BE2C (cell line): ENCODE measurements at regions not wholly inside any gene's neighbourhood (a gene's known extent, or its start where the extent isn't known, plus 50 kb on each side); places are given as distances from the start of the nearest gene placed in this dataset.

ENCODE experiments used
- DNase-seq: peaks from one replicate; pipeline ENCODE4 v3.0.0-alpha.2; 2020
- H3K27me3 ChIP-seq: fragments of 250-450 bp; sonication (Bioruptor Pico); 2 replicates; pipeline ENCODE4 v1.5.1; 2020; ENCODE audit warnings: mild to moderate bottlenecking
- H3K36me3 ChIP-seq: fragments of 250-450 bp; sonication (Bioruptor Pico); 2 replicates; pipeline ENCODE4 v1.5.1; 2020; ENCODE audit warnings: mild to moderate bottlenecking
- H3K4me1 ChIP-seq: fragments of 250-450 bp; sonication (Bioruptor Pico); 2 replicates; pipeline ENCODE4 v1.5.1; 2020
- H3K4me3 ChIP-seq: 2 replicates; pipeline ENCODE4 v1.5.1; 2011; ENCODE audit warnings: low read depth, low read length
- H3K9me3 ChIP-seq: fragments of 250-450 bp; sonication (Bioruptor Pico); 2 replicates; pipeline ENCODE4 v1.5.1; 2020
- TF ChIP-seq, protein P1 (sequence below): IDR thresholded peaks from 2 replicates; pipeline ENCODE4 v1.5.1; 2012; ENCODE audit warnings: mild to moderate bottlenecking, low read depth, low read length

DNA sequence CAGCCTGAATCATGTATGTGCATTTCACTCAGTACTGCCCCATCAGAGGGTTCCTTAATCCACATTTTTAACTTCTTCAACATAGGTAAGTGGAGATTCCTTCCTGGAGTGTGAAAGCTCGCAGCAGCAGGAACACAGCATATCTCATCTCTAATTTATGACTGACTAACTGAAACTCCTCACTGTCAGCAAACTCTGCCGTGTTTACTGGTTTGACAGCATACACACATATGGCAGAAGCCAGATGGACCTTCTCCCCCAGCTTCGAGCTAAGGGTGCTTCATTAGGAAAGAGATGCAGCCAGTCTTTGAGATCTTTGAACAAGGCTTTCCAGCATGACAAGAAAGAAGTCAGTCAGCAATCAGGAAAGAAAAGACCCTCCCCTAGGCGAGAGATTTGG is 200.3 kb upstream of the ACVR2A start:
- TF ChIP-seq, protein P1, sequence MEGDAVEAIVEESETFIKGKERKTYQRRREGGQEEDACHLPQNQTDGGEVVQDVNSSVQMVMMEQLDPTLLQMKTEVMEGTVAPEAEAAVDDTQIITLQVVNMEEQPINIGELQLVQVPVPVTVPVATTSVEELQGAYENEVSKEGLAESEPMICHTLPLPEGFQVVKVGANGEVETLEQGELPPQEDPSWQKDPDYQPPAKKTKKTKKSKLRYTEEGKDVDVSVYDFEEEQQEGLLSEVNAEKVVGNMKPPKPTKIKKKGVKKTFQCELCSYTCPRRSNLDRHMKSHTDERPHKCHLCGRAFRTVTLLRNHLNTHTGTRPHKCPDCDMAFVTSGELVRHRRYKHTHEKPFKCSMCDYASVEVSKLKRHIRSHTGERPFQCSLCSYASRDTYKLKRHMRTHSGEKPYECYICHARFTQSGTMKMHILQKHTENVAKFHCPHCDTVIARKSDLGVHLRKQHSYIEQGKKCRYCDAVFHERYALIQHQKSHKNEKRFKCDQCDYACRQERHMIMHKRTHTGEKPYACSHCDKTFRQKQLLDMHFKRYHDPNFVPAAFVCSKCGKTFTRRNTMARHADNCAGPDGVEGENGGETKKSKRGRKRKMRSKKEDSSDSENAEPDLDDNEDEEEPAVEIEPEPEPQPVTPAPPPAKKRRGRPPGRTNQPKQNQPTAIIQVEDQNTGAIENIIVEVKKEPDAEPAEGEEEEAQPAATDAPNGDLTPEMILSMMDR = no peak
- Histone ChIP-seq H3K4me1 (no peaks in the 10 kb centered on the region), H3K27me3 (no peaks in the 10 kb centered on the region), H3K36me3 (no peaks in the 10 kb centered on the region), H3K4me3 (no peak overlapping the region), H3K9me3 (no peaks in the 10 kb centered on the region)
- DNase-seq = no peak

DNA sequence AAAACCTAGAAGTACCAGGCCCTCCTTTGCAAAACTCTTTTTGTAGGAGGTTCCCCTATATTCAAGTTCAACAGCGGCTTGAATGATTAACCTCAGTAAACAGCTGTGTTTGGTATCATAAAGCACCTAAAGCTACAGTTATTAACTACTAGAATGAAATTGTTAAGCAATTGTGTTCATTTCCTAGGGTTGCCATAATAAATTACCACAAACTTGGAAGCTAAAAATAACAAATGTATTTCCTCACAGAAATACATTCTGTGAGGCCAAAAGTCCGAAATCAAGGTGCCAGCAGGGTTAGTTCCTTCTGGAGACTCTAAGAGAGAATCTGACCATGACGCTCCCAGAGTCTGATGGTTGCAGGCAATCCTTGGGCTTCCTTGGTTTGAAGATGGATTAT is 202.1 kb upstream of the ACVR2A start:
- Histone ChIP-seq H3K27me3 (no peaks in the 10 kb centered on the region), H3K4me1 (no peaks in the 10 kb centered on the region), H3K4me3 (no peak overlapping the region), H3K36me3 (no peaks in the 10 kb centered on the region), H3K9me3 (no peaks in the 10 kb centered on the region)
- TF ChIP-seq, protein P1 = no peak
- DNase-seq = no peak

DNA sequence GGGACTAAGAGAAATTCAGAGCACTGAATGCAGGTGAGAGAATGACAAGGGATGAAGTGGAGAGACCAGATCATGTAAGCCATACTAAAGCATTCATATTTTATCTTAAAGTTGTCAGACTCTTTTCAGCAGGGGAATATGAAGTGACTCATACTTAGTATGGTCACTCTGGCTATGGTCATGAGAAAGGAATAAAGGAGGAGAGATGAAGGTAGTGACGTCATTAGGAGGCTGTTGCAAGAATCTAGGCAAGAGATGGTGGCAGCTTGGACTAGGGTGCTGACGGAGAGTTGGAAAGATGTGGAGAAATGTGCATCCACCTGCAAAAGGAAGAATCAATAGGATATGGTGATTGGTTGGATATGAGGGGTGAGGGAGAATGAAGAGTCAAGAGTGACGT is 203.2 kb upstream of the ACVR2A start:
- no peaks in the 10 kb centered on the region for H3K4me1 ChIP-seq
- no peaks in the 10 kb centered on the region for H3K9me3 ChIP-seq
- H3K4me3 ChIP-seq = no peak overlapping the region
- TF ChIP-seq, protein P1 = no peak
- no peak for DNase-seq
- no peaks in the 10 kb centered on the region for H3K36me3 ChIP-seq
- no peaks in the 10 kb centered on the region for H3K27me3 ChIP-seq

DNA sequence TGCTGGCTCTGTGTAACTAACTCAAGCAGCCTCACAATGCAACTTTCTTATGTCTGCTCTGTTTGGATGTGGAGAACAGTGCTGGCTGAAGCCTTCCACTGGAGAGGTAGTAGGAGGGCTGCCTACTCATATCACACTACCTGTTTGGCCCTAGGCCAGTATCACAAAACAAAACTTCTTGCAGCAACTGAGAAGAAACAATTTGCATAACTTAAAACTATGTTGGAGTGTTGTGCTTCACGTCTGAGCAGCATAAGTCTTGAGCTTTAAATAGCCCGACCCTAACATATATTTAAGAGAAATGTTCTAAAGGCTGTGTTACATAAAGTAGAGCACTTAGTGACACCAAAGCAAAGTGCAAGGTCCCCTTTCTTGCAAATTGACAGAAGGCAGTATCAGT is 204.9 kb upstream of the ACVR2A start:
- TF ChIP-seq, protein P1 = no peak
- no peak for DNase-seq
- Histone ChIP-seq H3K36me3 (no peaks in the 10 kb centered on the region), H3K4me3 (no peak overlapping the region), H3K9me3 (no peaks in the 10 kb centered on the region), H3K4me1 (no peaks in the 10 kb centered on the region), H3K27me3 (no peaks in the 10 kb centered on the region)

DNA sequence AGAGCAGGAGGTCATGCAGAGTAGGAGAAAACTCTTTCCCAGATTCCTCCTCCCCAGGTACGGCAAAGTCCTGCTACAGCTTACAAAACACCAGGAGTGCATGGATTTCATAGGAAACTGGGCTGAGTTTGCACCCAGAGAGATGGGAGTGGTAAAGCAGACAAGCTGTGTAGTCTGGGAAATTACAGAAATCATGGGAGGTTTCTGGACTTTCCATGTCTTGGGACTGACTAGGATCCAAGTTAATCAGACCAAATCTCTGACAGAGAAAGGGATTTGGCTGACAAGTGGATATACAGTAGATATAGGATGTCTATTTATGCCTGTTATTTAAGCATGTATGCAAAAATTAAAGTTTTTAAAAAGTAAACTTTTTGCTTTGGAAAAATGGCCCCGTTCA is 205.4 kb upstream of the ACVR2A start:
- H3K4me1 ChIP-seq = no peaks in the 10 kb centered on the region
- DNase-seq = no peak
- TF ChIP-seq, protein P1 = no peak
- H3K36me3 ChIP-seq = no peaks in the 10 kb centered on the region
- no peak overlapping the region for H3K4me3 ChIP-seq
- no peaks in the 10 kb centered on the region for H3K9me3 ChIP-seq
- no peaks in the 10 kb centered on the region for H3K27me3 ChIP-seq

DNA sequence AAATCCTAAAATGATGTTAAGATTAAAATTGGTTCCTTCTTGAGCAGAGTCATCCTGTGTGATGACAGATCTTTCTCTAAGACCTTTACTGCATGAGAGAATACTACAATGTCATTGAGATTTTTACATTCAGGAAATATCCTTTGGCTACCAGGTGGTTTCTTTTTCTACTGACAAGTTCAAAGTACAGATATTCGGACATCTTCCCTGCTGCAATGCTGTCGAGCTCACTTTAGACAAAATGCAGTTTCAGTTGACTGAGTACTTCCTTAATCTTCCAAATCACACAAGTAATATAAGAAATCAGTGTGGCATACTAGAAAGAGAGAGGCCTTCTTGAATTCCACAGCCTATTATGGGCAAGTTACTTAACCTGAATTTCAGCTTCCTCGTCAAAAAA is 207.9 kb upstream of the ACVR2A start:
- no peaks in the 10 kb centered on the region for H3K4me1 ChIP-seq

More for the DNA sequence above, 207.9 kb upstream of the ACVR2A start:
- H3K27me3 ChIP-seq = no peaks in the 10 kb centered on the region
- no peaks in the 10 kb centered on the region for H3K9me3 ChIP-seq
- TF ChIP-seq, protein P1 = no peak
- DNase-seq = no peak
- H3K36me3 ChIP-seq = no peaks in the 10 kb centered on the region
- no peak overlapping the region for H3K4me3 ChIP-seq
